ENCODE measurements at regions not wholly inside any gene's neighbourhood (a gene's known extent, or its start where the extent isn't known, plus 50 kb on each side); places are given as distances from the start of the nearest gene placed in this dataset.

- Histone ChIP-seq H3K9me3 (replicated peaks in 1 of 2; ENCODE audit: control insufficient read depth in 2 of 2, insufficient read depth in 1 of 2, low read depth in 1 of 2, low read length in 2 of 2) (peaks cover 2 to 19% of the 10 kb centered on the region in 2 donors), H2BK12ac (ENCODE audit: low read length) (no peak overlapping the region), H2AK5ac (ENCODE audit: low read depth, low read length) (no peak overlapping the region), H3K18ac (ENCODE audit: low read length) (no peak overlapping the region), H3K4me2 (ENCODE audit: insufficient read depth, low read length, poor library complexity, severe bottlenecking) (no peak overlapping the region), H3K27ac (replicated peaks; ENCODE audit: low read length) (no peak overlapping the region), H2BK5ac (ENCODE audit: low read length) (no peak overlapping the region), H4K91ac (ENCODE audit: low read depth, low read length, poor library complexity) (no peak overlapping the region), H3K23ac (ENCODE audit: low read depth, low read length, poor library complexity) (no peak overlapping the region), H2BK120ac (ENCODE audit: low read depth, low read length) (no peak overlapping the region), H3K14ac (ENCODE audit: low read length) (no peak overlapping the region), H3K27me3 (ENCODE audit: control insufficient read depth in 3 of 3, insufficient read depth in 3 of 3, low read depth in 1 of 3, low read length in 3 of 3) (no peaks in the 10 kb centered on the region), H3K4me1 (ENCODE audit: control insufficient read depth in 2 of 2, insufficient read depth in 1 of 2, low read depth in 1 of 2, low read length in 2 of 2) (peaks cover 6% of the 10 kb centered on the region in 2 donors), H3K36me3 (replicated peaks in 1 of 2; ENCODE audit: control insufficient read depth in 2 of 2, insufficient read depth in 2 of 2, low read length in 2 of 2) (no peaks in the 10 kb centered on the region), H3K4me3 (ENCODE audit: low read length in 2 of 2) (no peak overlapping the region), H3K79me1 (ENCODE audit: low read depth, low read length) (no peaks in the 10 kb centered on the region), H3K9ac (ENCODE audit: low read depth, low read length, poor library complexity) (no peak overlapping the region), H2AFZ (ENCODE audit: low read length) (no peak overlapping the region), H3K4ac (ENCODE audit: low read length) (no peak overlapping the region), H4K8ac (ENCODE audit: low read depth, low read length) (no peak overlapping the region), H2BK15ac (ENCODE audit: low read length) (no peak overlapping the region)
- DNase-seq (ENCODE audit: low spot score), result no peak
- WGBS, 2 donors (ENCODE audit: extremely low coverage in 2 of 2, insufficient read length in 2 of 2, insufficient replicate concordance in 1 of 2), result no CpG with 5 or more reads among the region's 1 CpG
Measured at GRCh38 chr5:61596265-61596664, 264.2 kb downstream of the ZSWIM6 start.

- H2AK5ac ChIP-seq (ENCODE audit: low read depth, low read length), result no peak overlapping the region
- no peak overlapping the region for H3K18ac ChIP-seq (ENCODE audit: low read length)
- peaks cover 2 to 19% of the 10 kb centered on the region in 2 donors for H3K9me3 ChIP-seq (replicated peaks in 1 of 2; ENCODE audit: control insufficient read depth in 2 of 2, insufficient read depth in 1 of 2, low read depth in 1 of 2, low read length in 2 of 2)
- no peaks in the 10 kb centered on the region for H3K27me3 ChIP-seq (ENCODE audit: control insufficient read depth in 3 of 3, insufficient read depth in 3 of 3, low read depth in 1 of 3, low read length in 3 of 3)
- H3K14ac ChIP-seq (ENCODE audit: low read length), result no peak overlapping the region
- H4K91ac ChIP-seq (ENCODE audit: low read depth, low read length, poor library complexity), result no peak overlapping the region
- no peak overlapping the region for H2BK120ac ChIP-seq (ENCODE audit: low read depth, low read length)
- H2BK12ac ChIP-seq (ENCODE audit: low read length), result no peak overlapping the region
- no peaks in the 10 kb centered on the region for H3K79me1 ChIP-seq (ENCODE audit: low read depth, low read length)
- peaks cover 6% of the 10 kb centered on the region in 2 donors for H3K4me1 ChIP-seq (ENCODE audit: control insufficient read depth in 2 of 2, insufficient read depth in 1 of 2, low read depth in 1 of 2, low read length in 2 of 2)
- H2AFZ ChIP-seq (ENCODE audit: low read length), result no peak overlapping the region
- no peak for DNase-seq (ENCODE audit: low spot score)
- H3K4ac ChIP-seq (ENCODE audit: low read length), result no peak overlapping the region
- no peak overlapping the region for H3K23ac ChIP-seq (ENCODE audit: low read depth, low read length, poor library complexity)
- H2BK15ac ChIP-seq (ENCODE audit: low read length), result no peak overlapping the region
- H3K36me3 ChIP-seq (replicated peaks in 1 of 2; ENCODE audit: control insufficient read depth in 2 of 2, insufficient read depth in 2 of 2, low read length in 2 of 2), result no peaks in the 10 kb centered on the region
- no peak overlapping the region for H3K27ac ChIP-seq (replicated peaks; ENCODE audit: low read length)
- H3K4me3 ChIP-seq (ENCODE audit: low read length in 2 of 2), result no peak overlapping the region
- H3K4me2 ChIP-seq (ENCODE audit: insufficient read depth, low read length, poor library complexity, severe bottlenecking), result no peak overlapping the region
- no peak overlapping the region for H2BK5ac ChIP-seq (ENCODE audit: low read length)
- H3K9ac ChIP-seq (ENCODE audit: low read depth, low read length, poor library complexity), result no peak overlapping the region
- H4K8ac ChIP-seq (ENCODE audit: low read depth, low read length), result no peak overlapping the region
Measured at GRCh38 chr5:61597684-61598083, 265.6 kb downstream of the ZSWIM6 start.

GRCh38 chr5:61598126-61598525 lies 266.1 kb downstream of the ZSWIM6 start:
- WGBS, 2 donors (ENCODE audit: extremely low coverage in 2 of 2, insufficient read length in 2 of 2, insufficient replicate concordance in 1 of 2), result no CpG with 5 or more reads among the region's 3 CpGs
- H3K4ac ChIP-seq (ENCODE audit: low read length), result no peak overlapping the region

GRCh38 chr5:61599370-61600122 lies 267.5 kb downstream of the ZSWIM6 start:
- peaks cover 6% of the 10 kb centered on the region in 2 donors for H3K4me1 ChIP-seq (ENCODE audit: control insufficient read depth in 2 of 2, insufficient read depth in 1 of 2, low read depth in 1 of 2, low read length in 2 of 2)
- H2AFZ ChIP-seq (ENCODE audit: low read length), result peak overlapping the region; percentile 59
- no peak overlapping the region for H3K4me2 ChIP-seq (ENCODE audit: insufficient read depth, low read length, poor library complexity, severe bottlenecking)
- no peaks in the 10 kb centered on the region for H3K79me1 ChIP-seq (ENCODE audit: low read depth, low read length)
- no peak overlapping the region for H3K9ac ChIP-seq (ENCODE audit: low read depth, low read length, poor library complexity)
- no peak overlapping the region for H2BK12ac ChIP-seq (ENCODE audit: low read length)
- no peak for DNase-seq (ENCODE audit: low spot score)
- H4K91ac ChIP-seq (ENCODE audit: low read depth, low read length, poor library complexity), result no peak overlapping the region
- no peak overlapping the region for H4K8ac ChIP-seq (ENCODE audit: low read depth, low read length)
- H3K27me3 ChIP-seq (ENCODE audit: control insufficient read depth in 3 of 3, insufficient read depth in 3 of 3, low read depth in 1 of 3, low read length in 3 of 3), result no peaks in the 10 kb centered on the region
- H2BK120ac ChIP-seq (ENCODE audit: low read depth, low read length), result no peak overlapping the region
- H2BK5ac ChIP-seq (ENCODE audit: low read length), result no peak overlapping the region
- no peak overlapping the region for H3K18ac ChIP-seq (ENCODE audit: low read length)
- no CpG with 5 or more reads among the region's 5 CpGs for WGBS, 2 donors (ENCODE audit: extremely low coverage in 2 of 2, insufficient read length in 2 of 2, insufficient replicate concordance in 1 of 2)
- H2BK15ac ChIP-seq (ENCODE audit: low read length), result no peak overlapping the region
- no peak overlapping the region for H3K4me3 ChIP-seq (ENCODE audit: low read length in 2 of 2)
- H3K36me3 ChIP-seq (replicated peaks in 1 of 2; ENCODE audit: control insufficient read depth in 2 of 2, insufficient read depth in 2 of 2, low read length in 2 of 2), result no peaks in the 10 kb centered on the region
- H3K4ac ChIP-seq (ENCODE audit: low read length), result no peak overlapping the region
- H3K14ac ChIP-seq (ENCODE audit: low read length), result no peak overlapping the region
- peaks cover 2 to 19% of the 10 kb centered on the region in 2 donors for H3K9me3 ChIP-seq (replicated peaks in 1 of 2; ENCODE audit: control insufficient read depth in 2 of 2, insufficient read depth in 1 of 2, low read depth in 1 of 2, low read length in 2 of 2)
- H2AK5ac ChIP-seq (ENCODE audit: low read depth, low read length), result no peak overlapping the region
- H3K27ac ChIP-seq (replicated peaks; ENCODE audit: low read length), result no peak overlapping the region
- no peak overlapping the region for H3K23ac ChIP-seq (ENCODE audit: low read depth, low read length, poor library complexity)

More at GRCh38 chr5:61598126-61598525, 266.1 kb downstream of the ZSWIM6 start:
- H3K4me2 ChIP-seq (ENCODE audit: insufficient read depth, low read length, poor library complexity, severe bottlenecking), result no peak overlapping the region
- no peak overlapping the region for H2BK120ac ChIP-seq (ENCODE audit: low read depth, low read length)
- no peak overlapping the region for H2AFZ ChIP-seq (ENCODE audit: low read length)
- H3K27me3 ChIP-seq (ENCODE audit: control insufficient read depth in 3 of 3, insufficient read depth in 3 of 3, low read depth in 1 of 3, low read length in 3 of 3), result no peaks in the 10 kb centered on the region
- H3K4me1 ChIP-seq (ENCODE audit: control insufficient read depth in 2 of 2, insufficient read depth in 1 of 2, low read depth in 1 of 2, low read length in 2 of 2), result peaks cover 6% of the 10 kb centered on the region in 2 donors
- no peak overlapping the region for H3K14ac ChIP-seq (ENCODE audit: low read length)
- H4K91ac ChIP-seq (ENCODE audit: low read depth, low read length, poor library complexity), result no peak overlapping the region
- no peak for DNase-seq (ENCODE audit: low spot score)
- no peak overlapping the region for H3K18ac ChIP-seq (ENCODE audit: low read length)
- H3K79me1 ChIP-seq (ENCODE audit: low read depth, low read length), result no peaks in the 10 kb centered on the region
- no peaks in the 10 kb centered on the region for H3K36me3 ChIP-seq (replicated peaks in 1 of 2; ENCODE audit: control insufficient read depth in 2 of 2, insufficient read depth in 2 of 2, low read length in 2 of 2)
- no peak overlapping the region for H2BK15ac ChIP-seq (ENCODE audit: low read length)
- H3K4me3 ChIP-seq (ENCODE audit: low read length in 2 of 2), result no peak overlapping the region
- no peak overlapping the region for H4K8ac ChIP-seq (ENCODE audit: low read depth, low read length)
- no peak overlapping the region for H2AK5ac ChIP-seq (ENCODE audit: low read depth, low read length)
- H3K9me3 ChIP-seq (replicated peaks in 1 of 2; ENCODE audit: control insufficient read depth in 2 of 2, insufficient read depth in 1 of 2, low read depth in 1 of 2, low read length in 2 of 2), result peaks cover 2 to 19% of the 10 kb centered on the region in 2 donors
- no peak overlapping the region for H3K27ac ChIP-seq (replicated peaks; ENCODE audit: low read length)
- H3K23ac ChIP-seq (ENCODE audit: low read depth, low read length, poor library complexity), result no peak overlapping the region
- no peak overlapping the region for H2BK12ac ChIP-seq (ENCODE audit: low read length)
- H3K9ac ChIP-seq (ENCODE audit: low read depth, low read length, poor library complexity), result no peak overlapping the region
- H2BK5ac ChIP-seq (ENCODE audit: low read length), result no peak overlapping the region
